Right hindlimb (tissue), 1 donor: ENCODE measurements at regions not wholly inside any gene's neighbourhood (a gene's known extent, or its start where the extent isn't known, plus 50 kb on each side); places are given as distances from the start of the nearest gene placed in this dataset.

Experiments used
- DNase-seq: peaks from one replicate; pipeline ENCODE4 v3.0.0-alpha.2; 2018

- DNase-seq = no peak
These were observed 71.6 kb upstream of the CNTN1 start for GRCh38 chr12:40620564-40621019.

- peak; percentile 45 for DNase-seq
These were observed 69.9 kb upstream of the CNTN1 start for GRCh38 chr12:40622246-40622838.

- DNase-seq = no peak
These were observed 60.1 kb upstream of the CNTN1 start for GRCh38 chr12:40632171-40632570.

DNA sequence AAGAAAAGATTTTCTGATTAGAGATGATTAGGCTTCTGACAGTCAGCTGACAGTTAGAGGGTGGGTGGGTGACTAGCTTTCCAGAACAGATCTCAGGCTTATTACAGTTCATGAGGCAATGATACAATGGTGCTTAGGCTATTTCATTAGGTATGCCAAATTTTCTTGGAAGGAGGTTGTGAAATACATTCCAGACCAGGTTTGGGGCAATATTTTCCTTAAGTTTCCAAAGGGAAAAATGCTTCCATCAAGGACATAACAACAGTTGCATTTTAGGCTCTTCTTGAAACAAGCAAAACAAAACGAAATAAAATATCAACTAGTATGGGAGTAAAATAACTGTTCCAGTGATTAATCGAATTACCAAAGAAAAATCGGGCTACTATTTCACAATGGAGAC is 59.3 kb upstream of the CNTN1 start:
- no peak for DNase-seq

GRCh38 chr12:40634517-40635131 is 57.6 kb upstream of the CNTN1 start:
- DNase-seq = no peak

GRCh38 chr12:40635141-40635731 is 57.0 kb upstream of the CNTN1 start:
- DNase-seq = no peak
